Tibial artery (tissue), 4 donors: ENCODE measurements at regions not wholly inside any gene's neighbourhood (a gene's known extent, or its start where the extent isn't known, plus 50 kb on each side); places are given as distances from the start of the nearest gene placed in this dataset.

Source experiments
- DNase-seq, 2 donors: peaks; one replicate each; pipeline ENCODE4 v3.0.0-alpha.2; 2019
- H3K27ac ChIP-seq, 2 donors: fragments of 200-600 bp; sonication (generic) in 1 of 2; 1 replicate in 1 of 2; 2 replicates in 1 of 2; pipeline ENCODE4 v1.5.1; 2018 to 2019; ENCODE audit warnings: mild to moderate bottlenecking in 1 of 2
- H3K27me3 ChIP-seq, 2 donors: fragments of 200-600 bp; sonication (generic) in 1 of 2; one replicate each; pipeline versions ENCODE4 v1.5.1 to v1.6.0; 2016 to 2019
- H3K36me3 ChIP-seq, 3 donors: fragments of 200-600 bp; sonication (generic) in 2 of 3; one replicate each; pipeline ENCODE4 v1.5.1; 2016 to 2019; ENCODE audit warnings: mild to moderate bottlenecking in 2 of 3
- H3K4me1 ChIP-seq, 4 donors: fragments of 200-600 bp; sonication (generic) in 2 of 4; 1 replicate in 3 of 4; 2 replicates in 1 of 4; pipeline ENCODE4 v1.5.1; 2016 to 2019
- H3K4me3 ChIP-seq, 2 donors: fragments of 200-600 bp; sonication (generic) in 1 of 2; 1 replicate in 1 of 2; 2 replicates in 1 of 2; pipeline ENCODE4 v1.5.1; 2018 to 2019; ENCODE audit warnings: mild to moderate bottlenecking in 2 of 2
- H3K9me3 ChIP-seq, 3 donors: fragments of 200-600 bp; sonication (generic) in 1 of 3; one replicate each; pipeline ENCODE4 v1.5.1; 2016 to 2019
- intact Hi-C: fragments of 100-400 bp; cut with DNase I; formaldehyde crosslinking; loops from one replicate; pipeline ENCODE4 v1.15.0; 2023; ENCODE audit warnings: low total_unique reads
- TF ChIP-seq, protein P1 (sequence below), 2 experiments: fragments of 200-600 bp in 1 of 2; fragments of 450-650 bp in 1 of 2; IDR thresholded peaks; one replicate each; pipeline ENCODE4 v1.5.1; 2017 to 2019; ENCODE audit warnings: antibody characterized with exemption in 2 of 2, mild to moderate bottlenecking in 1 of 2, moderate library complexity in 1 of 2

DNA sequence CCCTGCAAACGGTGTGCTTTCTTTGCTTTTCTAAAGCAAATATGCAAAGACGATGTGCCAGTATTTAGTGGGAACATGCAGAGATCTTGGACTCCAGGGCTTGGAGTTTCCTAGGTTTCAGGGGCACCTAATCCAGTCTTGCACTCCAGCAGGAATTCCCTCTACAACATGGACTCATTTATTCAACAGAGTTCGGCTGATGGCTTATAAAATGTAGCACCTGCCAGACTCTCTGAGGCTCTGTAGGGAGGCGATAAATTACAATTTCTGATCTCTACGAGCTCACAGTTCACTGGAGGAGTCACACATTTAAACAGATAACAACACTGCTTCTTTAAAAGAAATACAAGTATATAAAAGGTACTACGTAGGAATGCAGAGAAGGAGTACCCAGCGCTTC, 143.7 kb downstream of the FGF9 start:
- intact Hi-C loops: no loop called here
- DNase-seq: no peak
- Histone ChIP-seq H3K9me3 (no peaks in the 10 kb centered on the region), H3K27ac (no peak overlapping the region), H3K4me3 (no peak overlapping the region), H3K27me3 (peaks cover 0 to 9% of the 10 kb centered on the region in 2 donors), H3K4me1 (no peaks in the 10 kb centered on the region), H3K36me3 (no peaks in the 10 kb centered on the region)
- TF ChIP-seq, protein P1, sequence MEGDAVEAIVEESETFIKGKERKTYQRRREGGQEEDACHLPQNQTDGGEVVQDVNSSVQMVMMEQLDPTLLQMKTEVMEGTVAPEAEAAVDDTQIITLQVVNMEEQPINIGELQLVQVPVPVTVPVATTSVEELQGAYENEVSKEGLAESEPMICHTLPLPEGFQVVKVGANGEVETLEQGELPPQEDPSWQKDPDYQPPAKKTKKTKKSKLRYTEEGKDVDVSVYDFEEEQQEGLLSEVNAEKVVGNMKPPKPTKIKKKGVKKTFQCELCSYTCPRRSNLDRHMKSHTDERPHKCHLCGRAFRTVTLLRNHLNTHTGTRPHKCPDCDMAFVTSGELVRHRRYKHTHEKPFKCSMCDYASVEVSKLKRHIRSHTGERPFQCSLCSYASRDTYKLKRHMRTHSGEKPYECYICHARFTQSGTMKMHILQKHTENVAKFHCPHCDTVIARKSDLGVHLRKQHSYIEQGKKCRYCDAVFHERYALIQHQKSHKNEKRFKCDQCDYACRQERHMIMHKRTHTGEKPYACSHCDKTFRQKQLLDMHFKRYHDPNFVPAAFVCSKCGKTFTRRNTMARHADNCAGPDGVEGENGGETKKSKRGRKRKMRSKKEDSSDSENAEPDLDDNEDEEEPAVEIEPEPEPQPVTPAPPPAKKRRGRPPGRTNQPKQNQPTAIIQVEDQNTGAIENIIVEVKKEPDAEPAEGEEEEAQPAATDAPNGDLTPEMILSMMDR (IDR thresholded peaks at IDR 0.05): no peak

DNA sequence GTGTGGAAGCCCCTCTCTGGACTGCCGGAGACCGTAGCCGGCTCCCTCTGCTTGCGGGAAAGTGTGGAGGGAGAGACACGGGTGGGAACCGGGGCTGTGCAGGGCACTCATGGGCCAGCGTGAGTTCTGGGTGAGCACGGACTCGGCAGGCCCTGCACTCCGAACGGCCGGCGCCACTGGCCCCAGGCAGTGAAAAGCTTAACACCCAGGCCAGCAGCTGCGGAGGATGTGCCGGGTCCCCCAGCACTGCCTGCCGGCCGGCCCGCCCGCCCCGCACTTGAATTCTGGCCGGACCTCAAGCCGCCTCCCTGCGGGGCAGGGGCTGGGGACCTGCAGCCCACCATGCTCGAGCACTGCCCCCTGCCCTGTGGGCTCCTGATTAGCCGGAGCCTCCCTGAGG, 147.0 kb downstream of the FGF9 start:
- no peaks in the 10 kb centered on the region for H3K9me3 ChIP-seq
- no peak for DNase-seq
- H3K4me3 ChIP-seq: no peak overlapping the region
- H3K4me1 ChIP-seq: no peaks in the 10 kb centered on the region
- intact Hi-C loops: no loop called here
- no peak overlapping the region for H3K27ac ChIP-seq
- no peaks in the 10 kb centered on the region for H3K27me3 ChIP-seq
- H3K36me3 ChIP-seq: no peaks in the 10 kb centered on the region
- TF ChIP-seq, protein P1 (IDR thresholded peaks at IDR 0.05): no peak

- Histone ChIP-seq H3K4me1 (no peaks in the 10 kb centered on the region), H3K27me3 (no peaks in the 10 kb centered on the region), H3K36me3 (no peaks in the 10 kb centered on the region), H3K27ac (no peak overlapping the region), H3K9me3 (no peaks in the 10 kb centered on the region), H3K4me3 (no peak overlapping the region)
- TF ChIP-seq, protein P1 (IDR thresholded peaks at IDR 0.05): no peak
- intact Hi-C loops: no loop called here
- no peak for DNase-seq
Measured at GRCh38 chr13:21822029-21822428, 151.2 kb downstream of the FGF9 start.

DNA sequence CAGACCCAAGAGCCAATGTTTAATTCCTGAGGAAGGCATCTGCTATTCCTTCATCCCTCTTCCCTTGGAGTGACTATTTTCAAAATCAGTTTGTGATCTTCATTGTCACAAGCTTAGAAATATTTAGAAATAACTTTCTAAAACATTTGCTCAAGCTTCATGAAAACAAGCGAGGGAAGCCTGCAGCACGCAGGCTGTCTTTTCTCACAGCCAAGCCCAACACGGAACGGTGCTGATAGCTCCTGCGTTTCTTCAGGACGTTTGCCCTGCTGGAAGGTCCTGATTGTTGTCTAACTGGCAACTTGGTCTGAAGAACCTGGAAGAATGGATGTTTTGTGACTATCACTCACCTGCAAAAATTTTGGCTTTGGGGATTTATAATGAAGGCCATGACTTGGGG, 152.5 kb downstream of the FGF9 start:
- intact Hi-C loops: no loop called here
- no peak for DNase-seq
- no peaks in the 10 kb centered on the region for H3K4me1 ChIP-seq
- H3K36me3 ChIP-seq: no peaks in the 10 kb centered on the region
- H3K4me3 ChIP-seq: no peak overlapping the region
- H3K27ac ChIP-seq: no peak overlapping the region
- TF ChIP-seq, protein P1 (IDR thresholded peaks at IDR 0.05): no peak
- no peaks in the 10 kb centered on the region for H3K9me3 ChIP-seq
- H3K27me3 ChIP-seq: no peaks in the 10 kb centered on the region

- H3K27me3 ChIP-seq: no peaks in the 10 kb centered on the region
- no peaks in the 10 kb centered on the region for H3K36me3 ChIP-seq
- H3K4me1 ChIP-seq: no peaks in the 10 kb centered on the region
- no peak overlapping the region for H3K4me3 ChIP-seq
- TF ChIP-seq, protein P1 (IDR thresholded peaks at IDR 0.05): no peak
- intact Hi-C loops: no loop called here
- no peak overlapping the region for H3K27ac ChIP-seq
- no peaks in the 10 kb centered on the region for H3K9me3 ChIP-seq
- no peak for DNase-seq
Measured at GRCh38 chr13:21823949-21824348, 153.1 kb downstream of the FGF9 start.

- no peak overlapping the region for H3K27ac ChIP-seq
- no peak overlapping the region for H3K4me3 ChIP-seq
- no peaks in the 10 kb centered on the region for H3K9me3 ChIP-seq
- TF ChIP-seq, protein P1 (IDR thresholded peaks at IDR 0.05): no peak
- H3K27me3 ChIP-seq: no peaks in the 10 kb centered on the region
- no peaks in the 10 kb centered on the region for H3K4me1 ChIP-seq
- intact Hi-C loops: no loop called here
- DNase-seq: no peak
- no peaks in the 10 kb centered on the region for H3K36me3 ChIP-seq
Measured at GRCh38 chr13:21825186-21825585, 154.3 kb downstream of the FGF9 start.
